ENCODE measurements at regions not wholly inside any gene's neighbourhood (a gene's known extent, or its start where the extent isn't known, plus 50 kb on each side); places are given as distances from the start of the nearest gene placed in this dataset.

DNA sequence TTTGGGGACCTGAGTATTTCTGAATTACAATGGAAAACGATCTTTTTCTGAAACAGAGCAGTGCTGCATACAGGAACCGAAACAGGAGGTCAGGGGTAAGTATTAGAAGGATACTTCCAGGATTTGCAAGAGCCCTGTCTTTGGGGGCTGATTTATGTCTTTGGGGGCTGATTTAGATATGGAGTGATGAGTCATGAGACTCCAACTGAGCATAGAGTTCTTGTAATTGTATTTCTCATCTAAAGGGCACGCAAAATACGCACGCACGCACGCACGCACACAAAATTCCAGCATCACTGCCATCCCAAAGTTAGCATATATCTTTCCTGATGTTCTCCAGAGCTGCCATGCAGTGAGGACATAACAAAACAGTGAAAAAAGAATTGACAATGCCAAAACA lies 414.8 kb upstream of the CCNH start:
- intact Hi-C loops (cut with micrococcal nuclease; ENCODE audit: unreplicated experiment), result no loop called here
- Histone ChIP-seq H3K4me3 (ENCODE audit: low read depth, low read length, poor library complexity, severe bottlenecking) (no peak overlapping the region), H3K36me3 (ENCODE audit: insufficient read depth, low read length, poor library complexity, severe bottlenecking) (no peaks in the 10 kb centered on the region), H3K9me3 (ENCODE audit: low read depth, low read length, poor library complexity, severe bottlenecking) (peaks cover 3% of the 10 kb centered on the region), H3K27ac (ENCODE audit: low read depth, low read length, poor library complexity, severe bottlenecking) (no peak overlapping the region), H3K27me3 (replicated peaks; ENCODE audit: insufficient read depth, low read depth, low read length, poor library complexity) (no peaks in the 10 kb centered on the region), H3K4me1 (ENCODE audit: insufficient read depth, low read length, poor library complexity, severe bottlenecking) (no peaks in the 10 kb centered on the region)
- no peak for TF ChIP-seq CTCF (conservative IDR thresholded peaks at IDR 0.05; ENCODE audit: low read depth, low read length)
- TF ChIP-seq EZH2 (IDR thresholded peaks at IDR 0.05; ENCODE audit: borderline replicate concordance, low read depth, low read length, poor library complexity, severe bottlenecking), result no peak
- CTCF ChIA-PET, result no interaction called here
- POLR2A ChIA-PET (ENCODE audit: low non-redundant PET), result no interaction called here
- no TSS peak for BruUV-seq (replicated peaks)
- peak; percentile 27 for DNase-seq (ENCODE audit: low spot score)

DNA sequence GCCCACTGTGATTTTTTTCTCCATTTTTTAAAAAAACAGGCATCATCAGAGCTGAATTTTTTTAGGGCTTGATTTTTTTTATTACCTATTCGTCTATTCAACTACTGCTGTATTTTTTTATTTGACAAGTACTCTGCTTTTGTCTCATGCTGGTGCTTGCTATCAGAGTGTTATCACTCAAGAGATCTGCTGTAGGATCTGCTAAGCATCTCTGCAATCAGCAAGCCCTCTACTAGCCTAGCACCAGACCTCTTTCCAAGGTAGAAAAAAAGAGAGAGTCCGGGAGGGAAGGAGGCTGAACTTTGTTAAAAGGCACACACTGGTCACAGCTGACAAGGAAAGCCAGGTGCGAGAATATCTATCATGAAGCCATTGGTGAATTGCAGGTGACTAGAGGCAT lies 413.8 kb upstream of the CCNH start:
- Histone ChIP-seq H3K4me3 (ENCODE audit: low read depth, low read length, poor library complexity, severe bottlenecking) (no peak overlapping the region), H3K36me3 (ENCODE audit: insufficient read depth, low read length, poor library complexity, severe bottlenecking) (no peaks in the 10 kb centered on the region), H3K27ac (ENCODE audit: low read depth, low read length, poor library complexity, severe bottlenecking) (no peak overlapping the region), H3K9me3 (ENCODE audit: low read depth, low read length, poor library complexity, severe bottlenecking) (no peaks in the 10 kb centered on the region), H3K27me3 (replicated peaks; ENCODE audit: insufficient read depth, low read depth, low read length, poor library complexity) (no peaks in the 10 kb centered on the region), H3K4me1 (ENCODE audit: insufficient read depth, low read length, poor library complexity, severe bottlenecking) (no peaks in the 10 kb centered on the region)
- POLR2A ChIA-PET (ENCODE audit: low non-redundant PET), result no interaction called here
- CTCF ChIA-PET, result no interaction called here
- intact Hi-C loops (cut with micrococcal nuclease; ENCODE audit: unreplicated experiment), result no loop called here
- no TSS peak for BruUV-seq (replicated peaks)
- no peak for DNase-seq (ENCODE audit: low spot score)
- no peak for TF ChIP-seq EZH2 (IDR thresholded peaks at IDR 0.05; ENCODE audit: borderline replicate concordance, low read depth, low read length, poor library complexity, severe bottlenecking)
- no peak for TF ChIP-seq CTCF (conservative IDR thresholded peaks at IDR 0.05; ENCODE audit: low read depth, low read length)

DNA sequence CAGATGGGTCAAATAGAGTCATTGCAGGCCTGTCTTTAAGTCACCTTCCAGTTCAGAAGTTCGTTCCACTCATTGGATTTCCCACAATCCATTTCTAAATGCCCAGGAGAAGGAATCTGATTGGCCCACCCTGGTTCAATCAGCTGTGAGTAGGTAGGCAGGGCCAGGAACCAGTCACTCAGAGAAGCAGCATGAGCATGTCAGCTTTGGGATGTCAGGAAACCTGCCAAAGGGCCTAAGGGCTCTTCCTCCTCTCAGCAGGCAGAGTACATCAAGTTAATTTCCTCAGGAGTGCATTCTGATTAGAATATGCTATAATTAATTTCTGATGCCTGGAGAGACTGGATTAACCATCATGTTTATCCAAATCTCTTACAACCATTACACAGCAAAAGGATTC lies 412.9 kb upstream of the CCNH start:
- Histone ChIP-seq H3K27ac (ENCODE audit: low read depth, low read length, poor library complexity, severe bottlenecking) (no peak overlapping the region), H3K9me3 (ENCODE audit: low read depth, low read length, poor library complexity, severe bottlenecking) (no peaks in the 10 kb centered on the region), H3K4me3 (ENCODE audit: low read depth, low read length, poor library complexity, severe bottlenecking) (no peak overlapping the region), H3K4me1 (ENCODE audit: insufficient read depth, low read length, poor library complexity, severe bottlenecking) (no peaks in the 10 kb centered on the region), H3K27me3 (replicated peaks; ENCODE audit: insufficient read depth, low read depth, low read length, poor library complexity) (no peaks in the 10 kb centered on the region), H3K36me3 (ENCODE audit: insufficient read depth, low read length, poor library complexity, severe bottlenecking) (no peaks in the 10 kb centered on the region)
- POLR2A ChIA-PET (ENCODE audit: low non-redundant PET), result no interaction called here
- DNase-seq (ENCODE audit: low spot score), result peak; percentile 33
- BruUV-seq (replicated peaks), result no TSS peak
- CTCF ChIA-PET, result no interaction called here
- intact Hi-C loops (cut with micrococcal nuclease; ENCODE audit: unreplicated experiment), result no loop called here
- TF ChIP-seq CTCF (conservative IDR thresholded peaks at IDR 0.05; ENCODE audit: low read depth, low read length), result no peak
- no peak for TF ChIP-seq EZH2 (IDR thresholded peaks at IDR 0.05; ENCODE audit: borderline replicate concordance, low read depth, low read length, poor library complexity, severe bottlenecking)

Measured in A673 (cell line).